Psoas muscle (tissue), 7 donors: ENCODE measurements at regions not wholly inside any gene's neighbourhood (a gene's known extent, or its start where the extent isn't known, plus 50 kb on each side); places are given as distances from the start of the nearest gene placed in this dataset.

Experiments
- ATAC-seq, 4 donors: fragments of 200-7000 bp; cut with Tn5 transposase; one replicate each; pipeline ENCODE4 v1.9.1; 2020; ENCODE audit warnings: moderate library complexity in 3 of 4, mild to moderate bottlenecking in 2 of 4
- DNase-seq, 2 donors: peaks; one replicate each; pipeline ENCODE4 v3.0.0-alpha.2; 2020
- H3K27ac ChIP-seq: fragments of 200-600 bp; one replicate; pipeline ENCODE4 v1.8.0; 2022
- H3K27me3 ChIP-seq, 3 donors: fragments of 200-600 bp in 1 of 3; one replicate each; pipeline versions ENCODE4 v1.6.1 to v1.8.0; 2013 to 2022; ENCODE audit warnings: low read length in 2 of 3, mild to moderate bottlenecking in 2 of 3, moderate library complexity in 1 of 3; ENCODE audit not compliant: insufficient read depth in 3 of 3
- H3K36me3 ChIP-seq, 2 donors: fragments of 200-600 bp in 1 of 2; one replicate each; pipeline versions ENCODE4 v1.6.1 to v1.8.0; 2013 to 2022; ENCODE audit warnings: low read depth in 1 of 2, mild to moderate bottlenecking in 1 of 2, moderate library complexity in 1 of 2; ENCODE audit not compliant: insufficient read depth in 1 of 2
- H3K4me1 ChIP-seq: fragments of 200-600 bp; one replicate; pipeline ENCODE4 v1.8.0; 2022
- H3K4me3 ChIP-seq: fragments of 200-600 bp; one replicate; pipeline ENCODE4 v1.8.0; 2022; ENCODE audit warnings: mild to moderate bottlenecking
- H3K9me3 ChIP-seq: fragments of 200-600 bp; one replicate; pipeline ENCODE4 v1.8.0; 2022
- CTCF ChIP-seq: fragments of 200-600 bp; IDR thresholded peaks from one replicate; pipeline ENCODE4 v1.8.0; 2022; ENCODE audit warnings: antibody characterized with exemption
- WGBS, 3 donors: extraction: QIAGEN DNeasy Blood & Tissue Kit; methylation state at CpG; one replicate each; pipeline versions ENCODE4 v1.1.6 to v1.1.7; 2013; 5-methylcytosine and 5-hydroxymethylcytosine counted together
- intact Hi-C, 2 donors: fragments of 100-400 bp; cut with DNase I; formaldehyde crosslinking; loops; one replicate each; pipeline versions ENCODE4 v1.11.0 to v1.14.2; 2022
- donor health status: healthy with polysubstance abuse.
- donor health status: DM: no; HTN: no; CAD: no; lungs with moderate emphysema.
- donor health status: Bipolar disorder and iron deficiency.
- donor health status: healthy.
- donor health status: DM: yes; HTN: yes; CAD: no.
- donor health status: DM: no; HTN: no; CAD: no.
- donor health status: DM: yes; HTN: yes; CAD: no.

GRCh38 chrX:45980726-45981125, 564.5 kb downstream of the ZNF674 start:
- Histone ChIP-seq H3K4me3 (no peak overlapping the region), H3K27ac (no peak overlapping the region), H3K36me3 (no peaks in the 10 kb centered on the region), H3K27me3 (no peaks in the 10 kb centered on the region), H3K4me1 (no peaks in the 10 kb centered on the region), H3K9me3 (peaks cover 4% of the 10 kb centered on the region)
- TF ChIP-seq CTCF: no peak
- ATAC-seq (no peak), DNase-seq (no peak)
- intact Hi-C loops: no loop called here
- 64 to 82% (median 67%) methylated on average over 2 of the region's 2 CpGs for WGBS, 3 donors

GRCh38 chrX:45975633-45976032, 569.6 kb downstream of the ZNF674 start:
- intact Hi-C loops: no loop called here
- no peak for ATAC-seq
- H3K4me1 ChIP-seq: no peaks in the 10 kb centered on the region

GRCh38 chrX:45972636-45973035, 572.6 kb downstream of the ZNF674 start:
- 73 to 89% (median 77%) methylated on average over 4 of the region's 4 CpGs for WGBS, 3 donors
- ATAC-seq: no peak

More at GRCh38 chrX:45975633-45976032, 569.6 kb downstream of the ZNF674 start:
- peaks cover 0 to 3% (median 0%) of the 10 kb centered on the region in 3 donors for H3K27me3 ChIP-seq
- no peaks in the 10 kb centered on the region for H3K36me3 ChIP-seq
- DNase-seq: no peak
- no peaks in the 10 kb centered on the region for H3K9me3 ChIP-seq
- no peak for TF ChIP-seq CTCF
- H3K27ac ChIP-seq: no peak overlapping the region
- H3K4me3 ChIP-seq: no peak overlapping the region

GRCh38 chrX:45959567-45959966, 585.7 kb downstream of the ZNF674 start:
- Histone ChIP-seq H3K9me3 (peaks cover 3% of the 10 kb centered on the region), H3K4me3 (no peak overlapping the region), H3K36me3 (no peaks in the 10 kb centered on the region), H3K27me3 (peaks cover 0 to 7% (median 0%) of the 10 kb centered on the region in 3 donors), H3K4me1 (no peaks in the 10 kb centered on the region), H3K27ac (no peak overlapping the region)
- no peak for TF ChIP-seq CTCF
- 82 to 91% (median 89%) methylated on average over 4 to 7 of the region's 7 CpGs for WGBS, 3 donors
- DNase-seq (no peak), ATAC-seq (no peak)
- intact Hi-C loops: no loop called here

More at GRCh38 chrX:45972636-45973035, 572.6 kb downstream of the ZNF674 start:
- H3K27ac ChIP-seq: no peak overlapping the region
- H3K4me1 ChIP-seq: no peaks in the 10 kb centered on the region
- no peak for DNase-seq
- H3K9me3 ChIP-seq: no peaks in the 10 kb centered on the region
- no peaks in the 10 kb centered on the region for H3K36me3 ChIP-seq
- TF ChIP-seq CTCF: no peak
- intact Hi-C loops: no loop called here
- no peak overlapping the region for H3K4me3 ChIP-seq
- peaks cover 0 to 3% (median 0%) of the 10 kb centered on the region in 3 donors for H3K27me3 ChIP-seq

- no peaks in the 10 kb centered on the region for H3K4me1 ChIP-seq
- DNase-seq (no peak), ATAC-seq (no peak)
Observed at GRCh38 chrX:45956191-45956870, 588.9 kb downstream of the ZNF674 start.

More at GRCh38 chrX:45956191-45956870, 588.9 kb downstream of the ZNF674 start:
- H3K36me3 ChIP-seq: no peaks in the 10 kb centered on the region
- intact Hi-C loops: no loop called here
- TF ChIP-seq CTCF: no peak
- no peak overlapping the region for H3K4me3 ChIP-seq
- 80 to 93% (median 91%) methylated on average over 4 of the region's 4 CpGs for WGBS, 3 donors
- H3K27ac ChIP-seq: no peak overlapping the region
- H3K27me3 ChIP-seq: peaks cover 0 to 7% (median 0%) of the 10 kb centered on the region in 3 donors
- peaks cover 3% of the 10 kb centered on the region for H3K9me3 ChIP-seq
